ENCODE measurements at regions not wholly inside any gene's neighbourhood (a gene's known extent, or its start where the extent isn't known, plus 50 kb on each side); places are given as distances from the start of the nearest gene placed in this dataset.

DNA sequence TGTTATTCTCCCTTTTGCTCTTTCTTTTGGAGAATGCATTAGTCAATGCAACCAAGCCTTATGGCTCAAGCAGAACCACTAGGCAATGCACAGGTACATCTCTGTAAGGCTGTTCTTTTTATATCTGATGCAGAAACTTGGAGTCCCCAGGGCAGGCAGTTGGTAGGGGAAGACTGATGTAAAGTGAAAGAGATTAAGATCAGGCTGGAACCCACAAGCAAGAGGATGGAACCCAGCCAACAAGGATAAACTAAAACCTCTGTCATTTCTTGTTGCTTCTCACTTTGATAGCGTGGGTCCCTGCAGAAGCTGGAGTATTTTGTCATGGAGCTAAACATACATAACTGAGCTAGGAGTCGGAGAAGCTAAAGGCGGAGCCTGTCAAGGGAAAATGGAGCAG lies 142.9 kb downstream of the GPAM start:
- Histone ChIP-seq H3K36me3 (ENCODE audit: control insufficient read depth in 2 of 2, extremely low read depth in 1 of 2, insufficient read depth in 2 of 2, low read length in 2 of 2) (no peaks in the 10 kb centered on the region), H3K9me1 (replicated peaks; ENCODE audit: control insufficient read depth, extremely low read depth, insufficient read depth, low read length) (no peaks in the 10 kb centered on the region), H3K9me3 (replicated peaks; ENCODE audit: control insufficient read depth, insufficient read depth, low read length) (no peaks in the 10 kb centered on the region), H3K27me3 (ENCODE audit: control insufficient read depth in 2 of 2, insufficient read depth in 2 of 2, low read length in 2 of 2) (no peaks in the 10 kb centered on the region), H3K4me2 (ENCODE audit: insufficient read depth, low read length) (no peak overlapping the region), H3K79me2 (ENCODE audit: control insufficient read depth, insufficient read depth, low read length) (no peaks in the 10 kb centered on the region), H3K4me3 (replicated peaks in 1 of 3; ENCODE audit: insufficient read depth in 1 of 3, low read depth in 1 of 3, low read length in 3 of 3) (no peak overlapping the region), H3K9ac (replicated peaks; ENCODE audit: extremely low read depth, insufficient read depth, low read length) (no peak overlapping the region), H3K4me1 (ENCODE audit: control insufficient read depth, extremely low read depth, insufficient read depth, low read length) (no peaks in the 10 kb centered on the region), H3K27ac (ENCODE audit: insufficient read depth, low read depth, low read length) (no peak overlapping the region), H2AFZ (ENCODE audit: low read depth, low read length) (no peak overlapping the region), H4K20me1 (replicated peaks; ENCODE audit: control insufficient read depth, extremely low read depth, insufficient read depth, low read length) (no peaks in the 10 kb centered on the region)
- intact Hi-C loops (cut with micrococcal nuclease) = no loop called here
- CTCF ChIA-PET = no interaction called here
- no peak for TF ChIP-seq FOS (IDR thresholded peaks at IDR 0.05; ENCODE audit: borderline replicate concordance, insufficient read depth, low read length)
- POLR2A ChIA-PET = no interaction called here
- dilution Hi-C loops (cut with MboI; ENCODE audit: extremely low pct_ligation_motif_present, low sequenced_read_pairs) = no loop called here
- DNase-seq (ENCODE audit: low read depth, low spot score) = no peak
- FAIRE-seq = no peak
- no TSS peak for BruUV-seq (replicated peaks)

- ChIA-PET POLR2A (no interaction called here), CTCF (no interaction called here)
- Histone ChIP-seq H2AFZ (ENCODE audit: low read depth, low read length) (no peak overlapping the region), H3K4me1 (ENCODE audit: control insufficient read depth, extremely low read depth, insufficient read depth, low read length) (no peaks in the 10 kb centered on the region), H3K36me3 (ENCODE audit: control insufficient read depth in 2 of 2, extremely low read depth in 1 of 2, insufficient read depth in 2 of 2, low read length in 2 of 2) (no peaks in the 10 kb centered on the region), H3K9ac (replicated peaks; ENCODE audit: extremely low read depth, insufficient read depth, low read length) (no peak overlapping the region), H3K4me3 (replicated peaks in 1 of 3; ENCODE audit: insufficient read depth in 1 of 3, low read depth in 1 of 3, low read length in 3 of 3) (no peak overlapping the region), H3K9me3 (replicated peaks; ENCODE audit: control insufficient read depth, insufficient read depth, low read length) (peaks cover 2% of the 10 kb centered on the region), H3K27me3 (ENCODE audit: control insufficient read depth in 2 of 2, insufficient read depth in 2 of 2, low read length in 2 of 2) (no peaks in the 10 kb centered on the region), H3K4me2 (ENCODE audit: insufficient read depth, low read length) (no peak overlapping the region), H4K20me1 (replicated peaks; ENCODE audit: control insufficient read depth, extremely low read depth, insufficient read depth, low read length) (no peaks in the 10 kb centered on the region), H3K79me2 (ENCODE audit: control insufficient read depth, insufficient read depth, low read length) (no peaks in the 10 kb centered on the region), H3K9me1 (replicated peaks; ENCODE audit: control insufficient read depth, extremely low read depth, insufficient read depth, low read length) (no peaks in the 10 kb centered on the region), H3K27ac (ENCODE audit: insufficient read depth, low read depth, low read length) (no peak overlapping the region)
- dilution Hi-C loops (cut with MboI; ENCODE audit: extremely low pct_ligation_motif_present, low sequenced_read_pairs) = no loop called here
- FAIRE-seq (no peak), DNase-seq (ENCODE audit: low read depth, low spot score) (no peak)
- no peak for TF ChIP-seq CTCF (IDR thresholded peaks at IDR 0.05; ENCODE audit: extremely low read depth in 1 of 2, insufficient read depth in 1 of 2, low read depth in 1 of 2, low read length in 2 of 2)
- no peak for TF ChIP-seq MYC (IDR thresholded peaks at IDR 0.05; ENCODE audit: low read depth, low read length)
- no peak for TF ChIP-seq POLR2AphosphoS5 (IDR thresholded peaks at IDR 0.05; ENCODE audit: insufficient read depth, low read depth, low read length)
- TF ChIP-seq MAX (IDR thresholded peaks at IDR 0.05; ENCODE audit: insufficient read depth, insufficient read length) = no peak
- no peak for TF ChIP-seq FOS (IDR thresholded peaks at IDR 0.05; ENCODE audit: borderline replicate concordance, insufficient read depth, low read length)
- no peak for TF ChIP-seq EZH2 (IDR thresholded peaks at IDR 0.05; ENCODE audit: borderline replicate concordance, low read depth, low read length, severe bottlenecking)
- no peak for TF ChIP-seq GATA2 (IDR thresholded peaks at IDR 0.05; ENCODE audit: insufficient read depth, insufficient read length, low read depth, low read length)
- TF ChIP-seq POLR2A (IDR thresholded peaks at IDR 0.05; ENCODE audit: low read depth, low read length) = no peak
- TF ChIP-seq JUN (IDR thresholded peaks at IDR 0.05; ENCODE audit: borderline replicate concordance, insufficient read depth, insufficient read length, low read depth) = no peak
- intact Hi-C loops (cut with micrococcal nuclease) = no loop called here
- BruUV-seq (replicated peaks) = no TSS peak
Observed at GRCh38 chr10:112045938-112046337, 137.6 kb downstream of the GPAM start.

Measured in endothelial cell of umbilical vein (primary cell).